ENCODE measurements at regions not wholly inside any gene's neighbourhood (a gene's known extent, or its start where the extent isn't known, plus 50 kb on each side); places are given as distances from the start of the nearest gene placed in this dataset.

DNA sequence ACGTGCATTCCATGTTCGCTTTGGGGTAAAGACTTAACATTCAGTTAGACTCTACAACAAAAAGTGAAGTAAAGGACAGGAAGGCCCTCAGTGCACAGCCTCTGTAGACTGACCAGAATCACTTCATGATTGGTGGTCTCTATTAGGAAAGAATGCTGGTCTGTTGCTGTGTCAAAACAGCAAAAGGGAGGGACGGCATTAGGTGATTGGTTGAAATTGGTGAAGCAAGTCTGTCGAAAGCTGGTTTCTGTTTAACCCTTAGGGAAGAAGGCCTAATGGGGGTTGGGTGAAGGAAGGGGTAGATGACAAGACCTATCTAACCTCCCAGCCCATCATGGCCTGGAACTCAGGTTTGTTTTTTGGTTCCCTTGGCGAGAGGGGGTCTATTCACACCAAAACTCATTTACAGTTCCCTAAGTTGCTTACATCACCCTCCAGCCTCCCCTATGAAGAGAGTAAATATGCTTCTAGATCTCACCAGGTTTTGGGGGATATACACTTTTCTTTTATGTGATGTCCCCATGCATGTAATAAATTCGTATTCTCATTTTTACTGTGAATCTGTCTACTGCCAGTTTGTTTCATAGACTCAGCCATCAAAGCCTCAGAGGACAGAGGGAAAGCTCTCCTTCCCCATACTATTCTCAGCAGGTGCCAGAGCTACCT, 65.6 kb downstream of the TMEM17 start:
- DNase-seq: no peak
- Histone ChIP-seq H3K27me3 (no peaks in the 10 kb centered on the region), H3K4me1 (no peaks in the 10 kb centered on the region), H3K4me3 (ENCODE audit: low read depth, low read length) (no peak overlapping the region), H3K36me3 (no peaks in the 10 kb centered on the region), H3K9me3 (no peaks in the 10 kb centered on the region)
- TF ChIP-seq, protein P1, sequence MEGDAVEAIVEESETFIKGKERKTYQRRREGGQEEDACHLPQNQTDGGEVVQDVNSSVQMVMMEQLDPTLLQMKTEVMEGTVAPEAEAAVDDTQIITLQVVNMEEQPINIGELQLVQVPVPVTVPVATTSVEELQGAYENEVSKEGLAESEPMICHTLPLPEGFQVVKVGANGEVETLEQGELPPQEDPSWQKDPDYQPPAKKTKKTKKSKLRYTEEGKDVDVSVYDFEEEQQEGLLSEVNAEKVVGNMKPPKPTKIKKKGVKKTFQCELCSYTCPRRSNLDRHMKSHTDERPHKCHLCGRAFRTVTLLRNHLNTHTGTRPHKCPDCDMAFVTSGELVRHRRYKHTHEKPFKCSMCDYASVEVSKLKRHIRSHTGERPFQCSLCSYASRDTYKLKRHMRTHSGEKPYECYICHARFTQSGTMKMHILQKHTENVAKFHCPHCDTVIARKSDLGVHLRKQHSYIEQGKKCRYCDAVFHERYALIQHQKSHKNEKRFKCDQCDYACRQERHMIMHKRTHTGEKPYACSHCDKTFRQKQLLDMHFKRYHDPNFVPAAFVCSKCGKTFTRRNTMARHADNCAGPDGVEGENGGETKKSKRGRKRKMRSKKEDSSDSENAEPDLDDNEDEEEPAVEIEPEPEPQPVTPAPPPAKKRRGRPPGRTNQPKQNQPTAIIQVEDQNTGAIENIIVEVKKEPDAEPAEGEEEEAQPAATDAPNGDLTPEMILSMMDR (IDR thresholded peaks at IDR 0.05; ENCODE audit: low read depth, low read length): no peak

DNA sequence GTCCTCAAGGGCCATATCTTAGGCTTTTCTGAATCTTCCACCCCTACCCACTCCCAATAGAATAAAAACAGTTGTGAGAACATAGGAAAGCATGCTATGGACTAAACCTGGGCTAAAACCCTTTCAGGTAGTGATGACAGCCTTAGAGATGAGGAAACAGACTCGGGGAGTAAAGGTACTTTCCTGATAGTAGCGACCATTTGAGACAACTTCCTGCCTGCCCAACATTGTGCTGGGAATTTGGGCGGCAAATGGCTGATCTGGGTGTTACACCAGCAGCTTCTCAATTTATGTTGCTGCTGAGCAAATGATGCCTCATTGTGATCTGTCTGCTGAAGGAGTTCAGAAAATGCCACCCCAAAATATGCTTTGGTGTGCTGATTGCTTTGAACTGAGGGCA, 66.6 kb downstream of the TMEM17 start:
- H3K4me3 ChIP-seq (ENCODE audit: low read depth, low read length): no peak overlapping the region
- no peak for DNase-seq
- H3K27me3 ChIP-seq: no peaks in the 10 kb centered on the region
- H3K4me1 ChIP-seq: no peaks in the 10 kb centered on the region
- no peaks in the 10 kb centered on the region for H3K9me3 ChIP-seq
- no peaks in the 10 kb centered on the region for H3K36me3 ChIP-seq
- TF ChIP-seq, protein P1 (IDR thresholded peaks at IDR 0.05; ENCODE audit: low read depth, low read length): no peak

DNA sequence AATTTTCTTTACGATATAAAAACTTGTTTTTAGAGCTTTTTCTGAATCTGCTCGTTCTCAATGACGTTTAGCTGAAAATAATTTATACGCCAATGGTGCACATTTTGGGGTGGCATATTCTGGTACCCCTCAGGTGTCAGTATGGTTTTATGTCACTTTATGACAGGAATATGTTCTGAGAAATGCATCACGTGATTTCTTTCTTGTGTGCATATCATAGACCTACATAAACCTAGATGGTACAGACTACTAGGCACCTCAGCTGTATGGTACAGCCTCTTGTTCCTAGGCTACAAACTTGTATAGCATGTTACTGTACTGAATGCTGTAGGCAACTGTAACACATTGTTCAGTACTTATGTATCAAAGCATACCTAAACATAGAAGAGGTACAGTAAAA, 68.2 kb downstream of the TMEM17 start:
- no peaks in the 10 kb centered on the region for H3K9me3 ChIP-seq
- TF ChIP-seq, protein P1 (IDR thresholded peaks at IDR 0.05; ENCODE audit: low read depth, low read length): no peak
- no peak overlapping the region for H3K4me3 ChIP-seq (ENCODE audit: low read depth, low read length)
- no peaks in the 10 kb centered on the region for H3K27me3 ChIP-seq
- no peaks in the 10 kb centered on the region for H3K36me3 ChIP-seq
- no peak for DNase-seq
- no peaks in the 10 kb centered on the region for H3K4me1 ChIP-seq

DNA sequence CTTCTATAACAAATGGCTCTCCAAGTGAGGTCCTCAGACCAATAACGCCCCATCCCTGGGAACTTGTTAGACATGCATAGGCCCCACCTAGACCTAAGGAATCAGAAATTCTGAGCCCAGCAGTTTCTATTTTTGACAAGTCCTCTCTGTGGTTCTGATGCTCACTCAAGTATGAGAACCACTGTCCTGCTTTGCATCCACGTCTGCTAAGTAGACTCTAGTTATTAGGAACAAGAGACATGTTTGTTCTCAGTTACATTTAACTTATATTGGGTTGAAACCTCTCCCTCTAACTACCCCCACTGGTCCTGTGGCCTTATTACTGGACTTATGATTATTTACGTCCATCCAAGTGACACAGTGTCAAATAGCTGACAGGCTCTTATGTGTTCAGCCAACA, 70.3 kb downstream of the TMEM17 start:
- no peaks in the 10 kb centered on the region for H3K36me3 ChIP-seq
- no peak for DNase-seq
- H3K4me1 ChIP-seq: no peaks in the 10 kb centered on the region
- H3K9me3 ChIP-seq: no peaks in the 10 kb centered on the region
- H3K4me3 ChIP-seq (ENCODE audit: low read depth, low read length): no peak overlapping the region
- no peaks in the 10 kb centered on the region for H3K27me3 ChIP-seq
- TF ChIP-seq, protein P1 (IDR thresholded peaks at IDR 0.05; ENCODE audit: low read depth, low read length): no peak

- no peak for DNase-seq
- no peaks in the 10 kb centered on the region for H3K36me3 ChIP-seq
- no peaks in the 10 kb centered on the region for H3K4me1 ChIP-seq
- H3K9me3 ChIP-seq: no peaks in the 10 kb centered on the region
- TF ChIP-seq, protein P1 (IDR thresholded peaks at IDR 0.05; ENCODE audit: low read depth, low read length): no peak
- H3K4me3 ChIP-seq (ENCODE audit: low read depth, low read length): no peak overlapping the region
- H3K27me3 ChIP-seq: no peaks in the 10 kb centered on the region
Measured at GRCh38 chr2:62432407-62432806, 73.6 kb downstream of the TMEM17 start.

GRCh38 chr2:62431512-62431911, 74.5 kb downstream of the TMEM17 start:
- no peaks in the 10 kb centered on the region for H3K9me3 ChIP-seq
- no peak overlapping the region for H3K4me3 ChIP-seq (ENCODE audit: low read depth, low read length)
- H3K4me1 ChIP-seq: no peaks in the 10 kb centered on the region
- H3K27me3 ChIP-seq: no peaks in the 10 kb centered on the region
- DNase-seq: no peak
- TF ChIP-seq, protein P1 (IDR thresholded peaks at IDR 0.05; ENCODE audit: low read depth, low read length): no peak
- no peaks in the 10 kb centered on the region for H3K36me3 ChIP-seq

All from BE2C (cell line).